Activated naive CD4-positive, alpha-beta T cell treated with anti-CD3 and anti-CD28 coated beads, Interleukin-2, amount 10 ng/mL, durations not matched to agents 7 days and 5 days (primary cell): ENCODE measurements at regions not wholly inside any gene's neighbourhood (a gene's known extent, or its start where the extent isn't known, plus 50 kb on each side); places are given as distances from the start of the nearest gene placed in this dataset.
"Not testable (repeated sequence)": the region's sequence is repeated elsewhere in the genome, so short reads cannot be mapped to it uniquely, and the experiment has no call there.

Experiments used
- CTCF ChIA-PET: fragments of 350-600 bp; sonication (Branson Sonifier 250); formaldehyde crosslinking; loops from one replicate; lab custom pipeline; 2021; ENCODE audit warnings: antibody characterized with exemption; lab: Charles Lee
- DNase-seq: peaks from one replicate; pipeline ENCODE4 v3.0.0-alpha.2; 2020
- H3K27ac Mint-ChIP-seq: one replicate; pipeline ENCODE4 v1.8.0; 2021; ENCODE audit warnings: mild to moderate bottlenecking, moderate library complexity, mixed read lengths
- H3K27me3 Mint-ChIP-seq: one replicate; pipeline ENCODE4 v1.8.0; 2021; ENCODE audit warnings: mild to moderate bottlenecking, mixed read lengths
- H3K36me3 Mint-ChIP-seq: one replicate; pipeline ENCODE4 v1.8.0; 2021; ENCODE audit warnings: mixed read lengths
- H3K4me1 Mint-ChIP-seq: one replicate; pipeline ENCODE4 v1.8.0; 2021; ENCODE audit warnings: mixed read lengths
- H3K4me3 Mint-ChIP-seq: one replicate; pipeline ENCODE4 v1.8.0; 2021; ENCODE audit warnings: mild to moderate bottlenecking, moderate library complexity, mixed read lengths
- H3K9me3 Mint-ChIP-seq: one replicate; pipeline ENCODE4 v1.8.0; 2021; ENCODE audit warnings: mixed read lengths

GRCh38 chr2:199570934-199571333 is 113.2 kb upstream of the SATB2 start:
- H3K36me3 Mint-ChIP-seq = no peaks in the 10 kb centered on the region
- no peak for DNase-seq
- no peak overlapping the region for H3K4me3 Mint-ChIP-seq
- H3K27ac Mint-ChIP-seq = no peak overlapping the region
- no peaks in the 10 kb centered on the region for H3K9me3 Mint-ChIP-seq
- H3K4me1 Mint-ChIP-seq = no peaks in the 10 kb centered on the region
- CTCF ChIA-PET = no interaction called here
- no peaks in the 10 kb centered on the region for H3K27me3 Mint-ChIP-seq

GRCh38 chr2:199569336-199569735 is 111.6 kb upstream of the SATB2 start:
- no peaks in the 10 kb centered on the region for H3K36me3 Mint-ChIP-seq
- H3K9me3 Mint-ChIP-seq = no peaks in the 10 kb centered on the region
- H3K27me3 Mint-ChIP-seq = no peaks in the 10 kb centered on the region
- DNase-seq = no peak
- no peak overlapping the region for H3K27ac Mint-ChIP-seq
- CTCF ChIA-PET = no interaction called here
- H3K4me1 Mint-ChIP-seq = no peaks in the 10 kb centered on the region
- H3K4me3 Mint-ChIP-seq = no peak overlapping the region

DNA sequence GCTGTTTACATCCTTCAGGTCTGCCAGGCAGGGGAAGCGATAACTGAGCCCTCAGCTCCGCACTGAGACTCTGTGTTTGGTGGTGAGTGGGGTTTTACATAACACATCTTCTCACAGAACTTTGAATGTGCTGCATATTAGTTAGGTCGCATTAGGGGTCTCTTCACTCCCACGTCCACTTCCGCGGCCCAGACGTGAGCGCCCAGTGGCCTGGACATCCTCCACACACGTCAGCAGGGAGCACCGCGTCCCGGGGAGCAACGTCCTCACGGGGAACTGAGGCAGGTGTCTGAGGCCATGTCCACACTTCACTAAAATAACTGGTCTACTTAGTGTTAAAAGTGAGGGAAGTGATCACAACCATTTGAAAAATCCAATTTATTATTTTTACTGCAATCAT is 100.4 kb upstream of the SATB2 start:
- no peaks in the 10 kb centered on the region for H3K4me1 Mint-ChIP-seq
- no peaks in the 10 kb centered on the region for H3K36me3 Mint-ChIP-seq
- CTCF ChIA-PET = no interaction called here
- no peak overlapping the region for H3K27ac Mint-ChIP-seq
- no peaks in the 10 kb centered on the region for H3K27me3 Mint-ChIP-seq
- H3K9me3 Mint-ChIP-seq = no peaks in the 10 kb centered on the region
- no peak for DNase-seq
- H3K4me3 Mint-ChIP-seq = no peak overlapping the region

- no peak overlapping the region for H3K4me3 Mint-ChIP-seq
- no peak for DNase-seq
- no peaks in the 10 kb centered on the region for H3K4me1 Mint-ChIP-seq
- no peaks in the 10 kb centered on the region for H3K36me3 Mint-ChIP-seq
- no peaks in the 10 kb centered on the region for H3K27me3 Mint-ChIP-seq
- CTCF ChIA-PET = no interaction called here
- no peak overlapping the region for H3K27ac Mint-ChIP-seq
- H3K9me3 Mint-ChIP-seq = no peaks in the 10 kb centered on the region
Measured at GRCh38 chr2:199556527-199557285, 99.0 kb upstream of the SATB2 start.

DNA sequence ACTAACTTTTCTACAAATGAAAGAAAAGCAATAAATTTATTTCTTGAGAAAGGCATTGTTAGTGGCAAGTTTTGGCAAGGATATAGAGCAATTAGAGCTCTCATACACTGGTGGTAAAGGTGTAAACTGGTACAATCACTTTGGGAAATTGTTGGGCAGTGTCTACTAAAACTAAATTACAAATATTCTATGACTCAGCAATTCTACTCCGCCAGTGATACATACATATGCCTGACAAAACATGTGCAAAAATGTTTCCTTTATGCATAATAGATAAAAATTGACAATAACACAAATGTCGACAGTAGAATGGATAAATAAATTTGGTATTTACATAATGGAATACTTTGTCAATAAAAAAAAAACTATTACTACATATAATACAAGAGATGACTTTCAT is 96.3 kb upstream of the SATB2 start:
- H3K4me1 Mint-ChIP-seq = no peaks in the 10 kb centered on the region
- H3K9me3 Mint-ChIP-seq = peaks cover 4% of the 10 kb centered on the region
- no peak for DNase-seq
- CTCF ChIA-PET = no interaction called here
- no peaks in the 10 kb centered on the region for H3K27me3 Mint-ChIP-seq
- H3K4me3 Mint-ChIP-seq = no peak overlapping the region
- no peaks in the 10 kb centered on the region for H3K36me3 Mint-ChIP-seq
- no peak overlapping the region for H3K27ac Mint-ChIP-seq

GRCh38 chr2:199552141-199552540 is 94.4 kb upstream of the SATB2 start:
- Mint-ChIP-seq H3K36me3 (no peaks in the 10 kb centered on the region), H3K9me3 (peaks cover 4% of the 10 kb centered on the region), H3K27me3 (no peaks in the 10 kb centered on the region), H3K4me1 (no peaks in the 10 kb centered on the region), H3K4me3 (no peak overlapping the region), H3K27ac (no peak overlapping the region)
- DNase-seq = no peak
- CTCF ChIA-PET = no interaction called here

- H3K4me3 Mint-ChIP-seq = no peak overlapping the region
- no peaks in the 10 kb centered on the region for H3K4me1 Mint-ChIP-seq
- H3K9me3 Mint-ChIP-seq = no peaks in the 10 kb centered on the region
- no peak overlapping the region for H3K27ac Mint-ChIP-seq
- CTCF ChIA-PET = no interaction called here
- H3K36me3 Mint-ChIP-seq = no peaks in the 10 kb centered on the region
- no peak for DNase-seq
- H3K27me3 Mint-ChIP-seq = no peaks in the 10 kb centered on the region
Measured at GRCh38 chr2:199543606-199544172, 86.0 kb upstream of the SATB2 start.

DNA sequence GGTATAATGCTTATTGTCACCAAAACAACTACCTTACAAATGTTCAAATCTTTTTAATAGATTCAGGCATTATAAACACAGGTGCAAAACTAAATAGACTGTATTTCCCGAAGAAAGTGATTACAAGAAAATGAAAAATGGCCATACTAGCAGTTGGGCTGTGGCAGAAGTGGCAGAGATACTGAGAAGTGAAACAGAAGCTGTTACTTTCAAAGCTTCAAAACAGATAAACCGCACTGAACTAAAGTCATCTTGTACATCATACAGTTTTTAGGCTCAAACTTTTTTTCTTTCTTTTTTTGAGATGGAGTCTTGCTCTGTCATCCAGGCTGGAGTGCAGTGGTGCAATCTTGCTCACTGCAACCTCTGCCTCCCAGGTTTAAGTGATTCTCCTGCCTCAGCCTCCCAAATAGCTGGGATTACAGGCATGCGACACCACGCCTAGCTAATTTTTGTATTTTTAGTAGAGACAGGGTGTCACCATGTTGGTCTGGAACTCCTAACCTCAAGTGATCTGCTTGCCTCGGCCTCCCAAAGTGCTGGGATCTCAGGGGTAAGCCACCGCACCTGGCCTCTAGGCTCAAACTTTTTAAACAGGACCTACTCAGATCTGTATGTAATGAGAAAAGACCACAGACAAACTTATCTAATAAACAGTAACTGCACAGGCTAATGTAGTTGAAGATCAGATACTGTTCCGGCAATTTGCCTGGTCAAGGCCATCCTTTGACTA is 77.9 kb upstream of the SATB2 start:
- Mint-ChIP-seq H3K4me1 (no peaks in the 10 kb centered on the region), H3K36me3 (no peaks in the 10 kb centered on the region), H3K27me3 (no peaks in the 10 kb centered on the region), H3K27ac (no peak overlapping the region), H3K9me3 (no peaks in the 10 kb centered on the region), H3K4me3 (no peak overlapping the region)
- CTCF ChIA-PET = no interaction called here
- DNase-seq = no peak

DNA sequence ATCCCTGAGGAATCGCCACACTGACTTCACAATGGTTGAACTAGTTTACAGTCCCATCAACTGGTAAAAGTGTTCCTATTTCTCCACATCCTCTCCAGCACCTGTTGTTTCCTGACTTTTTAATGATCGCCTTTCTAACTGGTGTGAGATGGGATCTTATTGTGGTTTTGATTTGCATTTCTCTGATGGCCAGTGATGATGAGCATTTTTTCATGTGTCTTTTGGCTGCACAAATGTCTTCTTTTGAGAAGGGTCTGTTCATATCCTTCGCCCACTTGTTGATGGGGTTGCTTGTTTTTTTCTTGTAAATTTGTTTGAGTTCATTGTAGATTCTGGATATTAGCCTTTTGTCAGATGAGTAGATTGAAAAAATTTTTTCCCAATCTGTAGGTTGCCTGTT is 76.1 kb upstream of the SATB2 start:
- H3K9me3 Mint-ChIP-seq, H3K27ac Mint-ChIP-seq, CTCF ChIA-PET, H3K27me3 Mint-ChIP-seq, H3K4me3 Mint-ChIP-seq, H3K36me3 Mint-ChIP-seq, H3K4me1 Mint-ChIP-seq, DNase-seq: not testable (repeated sequence)

GRCh38 chr2:199527071-199527470 is 69.3 kb upstream of the SATB2 start:
- H3K27ac Mint-ChIP-seq = no peak overlapping the region
- no peaks in the 10 kb centered on the region for H3K36me3 Mint-ChIP-seq
- H3K4me3 Mint-ChIP-seq = no peak overlapping the region
- no peaks in the 10 kb centered on the region for H3K4me1 Mint-ChIP-seq
- CTCF ChIA-PET = no interaction called here
- no peak for DNase-seq
- H3K9me3 Mint-ChIP-seq = no peaks in the 10 kb centered on the region
- H3K27me3 Mint-ChIP-seq = no peaks in the 10 kb centered on the region

DNA sequence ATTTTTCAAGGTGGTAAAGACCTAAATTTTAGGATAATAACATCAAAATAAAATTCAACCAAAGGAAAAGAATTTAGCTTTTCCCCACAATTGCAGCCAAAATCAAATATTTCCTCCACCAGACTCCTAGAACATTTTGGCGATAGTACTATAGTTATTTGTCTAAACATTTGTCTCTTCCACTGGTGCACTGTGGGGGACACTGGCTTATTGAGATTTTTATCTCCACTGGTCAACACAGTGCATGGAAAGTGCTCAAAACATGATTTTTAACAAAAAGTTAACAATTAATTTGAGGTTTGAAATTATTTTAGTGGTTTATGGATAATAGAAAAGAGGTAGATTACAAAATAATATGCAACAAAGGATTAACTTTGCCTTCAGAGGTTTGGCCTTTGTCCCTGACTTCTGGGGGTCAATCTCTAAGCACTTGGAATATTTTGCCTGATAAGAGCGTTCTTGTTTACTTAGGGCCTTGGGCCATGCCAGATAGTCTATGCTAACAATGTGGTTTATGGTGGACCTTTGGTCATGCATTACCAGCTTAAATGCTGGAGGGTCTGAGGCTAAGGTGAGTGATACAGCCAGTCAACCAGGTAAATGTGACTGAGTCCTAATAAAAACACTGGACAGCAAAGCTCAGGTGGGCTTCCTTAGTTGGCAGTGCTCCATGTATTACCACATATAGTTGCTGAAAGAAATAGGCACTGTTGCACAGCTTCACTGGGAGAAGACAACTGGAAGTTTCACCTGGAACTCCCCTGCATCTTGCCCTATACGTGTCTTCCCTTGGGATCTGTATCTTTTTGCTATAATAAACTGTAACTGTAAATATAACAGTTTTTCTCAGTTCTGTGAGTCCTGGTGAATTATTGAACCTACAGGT is 67.2 kb upstream of the SATB2 start:
- DNase-seq = no peak
- H3K27ac Mint-ChIP-seq = no peak overlapping the region
- no peaks in the 10 kb centered on the region for H3K4me1 Mint-ChIP-seq
- no peaks in the 10 kb centered on the region for H3K36me3 Mint-ChIP-seq
- H3K9me3 Mint-ChIP-seq = no peaks in the 10 kb centered on the region
- H3K27me3 Mint-ChIP-seq = no peaks in the 10 kb centered on the region
- CTCF ChIA-PET = interaction anchor here (1.1 kb wide), 1 partner anchor 36 kb away, joined by 4 read pairs; no protein-coding TSS in a partner anchor
- no peak overlapping the region for H3K4me3 Mint-ChIP-seq

- CTCF ChIA-PET = no interaction called here
- Mint-ChIP-seq H3K4me1 (no peaks in the 10 kb centered on the region), H3K9me3 (no peaks in the 10 kb centered on the region), H3K27ac (no peak overlapping the region), H3K27me3 (no peaks in the 10 kb centered on the region), H3K36me3 (no peaks in the 10 kb centered on the region), H3K4me3 (no peak overlapping the region)
- no peak for DNase-seq
Measured at GRCh38 chr2:199509403-199509802, 51.7 kb upstream of the SATB2 start.
